ENCODE measurements at regions not wholly inside any gene's neighbourhood (a gene's known extent, or its start where the extent isn't known, plus 50 kb on each side); places are given as distances from the start of the nearest gene placed in this dataset.

DNA sequence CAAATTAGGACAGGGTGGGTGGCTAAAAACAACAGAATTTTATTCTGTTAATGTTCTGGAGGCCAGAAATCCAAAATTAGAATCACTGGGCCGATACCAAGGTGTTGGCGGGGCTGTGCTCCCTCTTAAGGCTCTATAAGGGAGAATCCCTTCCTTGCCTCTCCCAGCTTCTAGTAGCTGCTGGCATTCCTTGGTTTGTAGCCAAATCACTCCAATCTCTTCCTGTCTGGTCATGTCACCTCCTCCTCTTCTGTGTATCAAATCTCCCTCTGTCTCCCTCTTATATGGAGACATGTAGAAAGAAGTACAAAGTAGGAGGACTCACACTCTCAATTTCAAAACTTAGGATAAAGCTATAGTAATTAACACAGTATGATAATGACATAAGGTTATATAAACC is 102.9 kb upstream of the SIRPA start:
- Histone ChIP-seq H3K9me3 (replicated peaks; ENCODE audit: control insufficient read depth, insufficient read depth, low read length) (no peaks in the 10 kb centered on the region), H3K27ac (ENCODE audit: insufficient read depth, low read depth, low read length) (no peak overlapping the region), H3K9ac (replicated peaks; ENCODE audit: extremely low read depth, insufficient read depth, low read length) (no peak overlapping the region), H3K36me3 (ENCODE audit: control insufficient read depth in 2 of 2, extremely low read depth in 1 of 2, insufficient read depth in 2 of 2, low read length in 2 of 2) (no peaks in the 10 kb centered on the region), H3K27me3 (ENCODE audit: control insufficient read depth in 2 of 2, insufficient read depth in 2 of 2, low read length in 2 of 2) (peaks cover 24 to 32% of the 10 kb centered on the region in 2 experiments), H2AFZ (ENCODE audit: low read depth, low read length) (no peak overlapping the region), H3K4me2 (ENCODE audit: insufficient read depth, low read length) (no peak overlapping the region), H3K79me2 (ENCODE audit: control insufficient read depth, insufficient read depth, low read length) (no peaks in the 10 kb centered on the region), H3K4me3 (replicated peaks in 1 of 3; ENCODE audit: insufficient read depth in 1 of 3, low read depth in 1 of 3, low read length in 3 of 3) (no peak overlapping the region), H3K4me1 (ENCODE audit: control insufficient read depth, extremely low read depth, insufficient read depth, low read length) (peaks cover under 1% of the 10 kb centered on the region), H4K20me1 (replicated peaks; ENCODE audit: control insufficient read depth, extremely low read depth, insufficient read depth, low read length) (no peaks in the 10 kb centered on the region), H3K9me1 (replicated peaks; ENCODE audit: control insufficient read depth, extremely low read depth, insufficient read depth, low read length) (no peaks in the 10 kb centered on the region)
- no peak for DNase-seq (ENCODE audit: low read depth, low spot score)
- no peak for FAIRE-seq
- no peak for TF ChIP-seq EZH2 (IDR thresholded peaks at IDR 0.05; ENCODE audit: borderline replicate concordance, low read depth, low read length, severe bottlenecking)
- no peak for TF ChIP-seq POLR2A (IDR thresholded peaks at IDR 0.05; ENCODE audit: low read depth, low read length)
- TF ChIP-seq CTCF (IDR thresholded peaks at IDR 0.05; ENCODE audit: extremely low read depth in 1 of 2, insufficient read depth in 1 of 2, low read depth in 1 of 2, low read length in 2 of 2): no peak
- TF ChIP-seq MYC (IDR thresholded peaks at IDR 0.05; ENCODE audit: low read depth, low read length): no peak
- TF ChIP-seq GATA2 (IDR thresholded peaks at IDR 0.05; ENCODE audit: insufficient read depth, insufficient read length, low read depth, low read length): no peak
- no peak for TF ChIP-seq FOS (IDR thresholded peaks at IDR 0.05; ENCODE audit: borderline replicate concordance, insufficient read depth, low read length)
- TF ChIP-seq POLR2AphosphoS5 (IDR thresholded peaks at IDR 0.05; ENCODE audit: insufficient read depth, low read depth, low read length): no peak
- TF ChIP-seq JUN (IDR thresholded peaks at IDR 0.05; ENCODE audit: borderline replicate concordance, insufficient read depth, insufficient read length, low read depth): no peak
- TF ChIP-seq, protein P1, sequence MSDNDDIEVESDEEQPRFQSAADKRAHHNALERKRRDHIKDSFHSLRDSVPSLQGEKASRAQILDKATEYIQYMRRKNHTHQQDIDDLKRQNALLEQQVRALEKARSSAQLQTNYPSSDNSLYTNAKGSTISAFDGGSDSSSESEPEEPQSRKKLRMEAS (IDR thresholded peaks at IDR 0.05; ENCODE audit: insufficient read depth, insufficient read length): no peak
- ChIA-PET POLR2A (no interaction called here), CTCF (interaction anchor here (3.0 kb wide), 1 partner anchor 11 kb away, joined by 19 read pairs; no protein-coding TSS in a partner anchor)
- dilution Hi-C loops (cut with MboI; ENCODE audit: extremely low pct_ligation_motif_present, low sequenced_read_pairs) (no loop called here), intact Hi-C loops (cut with micrococcal nuclease) (loop anchor here (2.0 kb wide), 1 partner anchor 61 kb away; no protein-coding TSS in a partner anchor)
- no TSS peak for BruUV-seq (replicated peaks)

All from endothelial cell of umbilical vein (primary cell).